IMR-90 (cell line): ENCODE measurements at regions not wholly inside any gene's neighbourhood (a gene's known extent, or its start where the extent isn't known, plus 50 kb on each side); places are given as distances from the start of the nearest gene placed in this dataset.

Experiments
- ATAC-seq: fragments of 200-7000 bp; cut with Tn5 transposase; 2 replicates; pipeline ENCODE4 v1.9.1; 2020; ENCODE audit warnings: low read depth, mild to moderate bottlenecking, moderate library complexity
- BruUV-seq: library from RNA; stranded (reverse); fragments of 400-500 nt; replicated peaks from 2 replicates; lab custom pipeline; 2021; lab: Mats Ljungman, UMichigan
- CTCF ChIA-PET: fragments of 300-600 bp; formaldehyde crosslinking; extraction: SDS; loops from one replicate; lab custom pipeline; 2021; ENCODE audit warnings: antibody characterized with exemption; lab: Yijun Ruan, JAX
- POLR2A ChIA-PET: fragments of 300-600 bp; sonication (Branson Sonifier 250); formaldehyde crosslinking; loops from one replicate; lab custom pipeline; 2022; ENCODE audit warnings: antibody characterized with exemption; ENCODE audit not compliant: unreplicated experiment; lab: Charles Lee
- DNase-seq: peaks from one replicate; pipeline ENCODE4 v3.0.0; 2013
- H2AFZ ChIP-seq: replicated peaks from 2 replicates; pipeline ENCODE3; 2013; ENCODE audit warnings: low read length, mild to moderate bottlenecking; ENCODE audit not compliant: poor library complexity
- H2AK5ac ChIP-seq: 2 replicates; pipeline ENCODE4 v1.6.1; 2013; ENCODE audit warnings: low read depth, low read length, inconsistent platforms
- H2AK9ac ChIP-seq: replicated peaks from 2 replicates; pipeline ENCODE3; 2013; ENCODE audit warnings: mild to moderate bottlenecking, low read depth, low read length, moderate library complexity; ENCODE audit not compliant: poor library complexity
- H2BK120ac ChIP-seq: 2 replicates; pipeline ENCODE4 v1.6.1; 2013; ENCODE audit warnings: low read depth, low read length, inconsistent platforms
- H2BK15ac ChIP-seq: 3 replicates; pipeline ENCODE4 v1.6.1; 2013; ENCODE audit warnings: low read depth, low read length, inconsistent platforms
- H2BK20ac ChIP-seq: 2 replicates; pipeline ENCODE4 v1.6.1; 2013; ENCODE audit warnings: low read depth, mild to moderate bottlenecking, inconsistent platforms, low read length, moderate library complexity
- H2BK5ac ChIP-seq: 2 replicates; pipeline ENCODE4 v1.6.1; 2013; ENCODE audit warnings: mild to moderate bottlenecking, low read depth, low read length, inconsistent platforms; ENCODE audit not compliant: poor library complexity, severe bottlenecking
- H3K14ac ChIP-seq: replicated peaks from 2 replicates; pipeline ENCODE4 v1.6.1; 2013; ENCODE audit warnings: low read depth, low read length, inconsistent platforms
- H3K18ac ChIP-seq: 2 replicates; pipeline ENCODE4 v1.6.1; 2013; ENCODE audit warnings: low read depth, low read length, control low read depth
- H3K23ac ChIP-seq: 2 replicates; pipeline ENCODE4 v1.6.1; 2013; ENCODE audit warnings: low read depth, low read length, inconsistent platforms
- H3K27ac ChIP-seq: 2 replicates; pipeline ENCODE4 v1.5.1; 2013; ENCODE audit warnings: mild to moderate bottlenecking, control low read depth, low read length; ENCODE audit not compliant: insufficient read depth
- H3K27me3 ChIP-seq: 2 replicates; pipeline ENCODE4 v1.6.1; 2013; ENCODE audit warnings: low read length; ENCODE audit not compliant: control insufficient read depth, insufficient read depth
- H3K36me3 ChIP-seq: 2 replicates; pipeline ENCODE4 v1.6.1; 2013; ENCODE audit warnings: low read length, mixed read lengths; ENCODE audit not compliant: control insufficient read depth, insufficient read depth
- H3K4ac ChIP-seq: 2 replicates; pipeline ENCODE4 v1.6.1; 2013; ENCODE audit warnings: low read depth, low read length, inconsistent platforms
- H3K4me1 ChIP-seq: 2 replicates; pipeline ENCODE4 v1.6.1; 2013; ENCODE audit warnings: low read length, mixed read lengths; ENCODE audit not compliant: control insufficient read depth, insufficient read depth
- H3K4me2 ChIP-seq: 2 replicates; pipeline ENCODE4 v1.6.1; 2013; ENCODE audit warnings: low read depth, mild to moderate bottlenecking, control low read depth, low read length, moderate library complexity
- H3K4me3 ChIP-seq: 2 replicates; pipeline ENCODE4 v1.5.1; 2013; ENCODE audit warnings: low read depth, mild to moderate bottlenecking, control low read depth, low read length, moderate library complexity; ENCODE audit not compliant: insufficient read depth
- H3K56ac ChIP-seq: 2 replicates; pipeline ENCODE4 v1.6.1; 2013; ENCODE audit warnings: low read length, inconsistent platforms; ENCODE audit not compliant: insufficient read depth; ENCODE audit errors: extremely low read depth
- H3K79me1 ChIP-seq, 2 experiments: 2 replicates each; pipeline ENCODE4 v1.6.1; 2013; ENCODE audit warnings: low read length in 2 of 2, inconsistent platforms in 1 of 2, low read depth in 1 of 2
- H3K9ac ChIP-seq: 2 replicates; pipeline ENCODE4 v1.6.1; 2013; ENCODE audit warnings: low read depth, low read length, control low read depth
- H3K9me1 ChIP-seq: 2 replicates; pipeline ENCODE4 v1.6.1; 2013; ENCODE audit warnings: low read length, inconsistent platforms; ENCODE audit not compliant: insufficient read depth
- H3K9me3 ChIP-seq: 2 replicates; pipeline ENCODE4 v1.6.1; 2013; ENCODE audit warnings: low read length; ENCODE audit not compliant: control insufficient read depth, insufficient read depth
- H4K20me1 ChIP-seq: 2 replicates; pipeline ENCODE4 v1.6.1; 2013; ENCODE audit warnings: low read length, inconsistent platforms; ENCODE audit not compliant: insufficient read depth
- H4K5ac ChIP-seq: 2 replicates; pipeline ENCODE4 v1.6.1; 2013; ENCODE audit warnings: mild to moderate bottlenecking, low read depth, low read length, control low read depth
- H4K8ac ChIP-seq, 2 experiments: 2 replicates each; pipeline ENCODE4 v1.6.1; 2013; ENCODE audit warnings: low read depth in 2 of 2, low read length in 2 of 2, control low read depth in 1 of 2, inconsistent platforms in 1 of 2
- H4K91ac ChIP-seq: 2 replicates; pipeline ENCODE4 v1.6.1; 2013; ENCODE audit warnings: low read depth, low read length, inconsistent platforms; ENCODE audit not compliant: insufficient read depth
- BHLHE40 ChIP-seq: fragments of 150-350 bp; IDR thresholded peaks from 2 replicates; pipeline ENCODE4 v1.6.1; 2016; ENCODE audit warnings: mild to moderate bottlenecking, low read depth, low read length
- CEBPB ChIP-seq: IDR thresholded peaks from 2 replicates; pipeline ENCODE4 v1.6.1; 2012; ENCODE audit warnings: low read depth, low read length, improper control_type of control experiment
- CHD1 ChIP-seq: IDR thresholded peaks from 2 replicates; pipeline ENCODE4 v1.6.1; 2012; ENCODE audit warnings: low read depth, low read length, improper control_type of control experiment
- FOS ChIP-seq: fragments of 150-350 bp; IDR thresholded peaks from 2 replicates; pipeline ENCODE4 v1.6.1; 2016; ENCODE audit warnings: low read depth, low read length
- MAFK ChIP-seq: IDR thresholded peaks from 2 replicates; pipeline ENCODE4 v1.6.1; 2012; ENCODE audit warnings: low read depth, low read length, improper control_type of control experiment
- MAZ ChIP-seq: IDR thresholded peaks from 2 replicates; pipeline ENCODE4 v1.6.1; 2012; ENCODE audit warnings: low read depth, mild to moderate bottlenecking, low read length, improper control_type of control experiment, moderate library complexity, borderline replicate concordance
- MXI1 ChIP-seq: IDR thresholded peaks from 2 replicates; pipeline ENCODE4 v1.6.1; 2012; ENCODE audit warnings: low read depth, mild to moderate bottlenecking, low read length, moderate library complexity, borderline replicate concordance
- POLR2A ChIP-seq: IDR thresholded peaks from 2 replicates; pipeline ENCODE4 v1.6.1; 2012; ENCODE audit warnings: mild to moderate bottlenecking, low read depth, low read length
- RAD21 ChIP-seq: IDR thresholded peaks from 2 replicates; pipeline ENCODE4 v1.6.1; 2012; ENCODE audit warnings: low read length, improper control_type of control experiment
- RFX5 ChIP-seq: IDR thresholded peaks from 2 replicates; pipeline ENCODE4 v1.8.0; 2012; ENCODE audit warnings: low read depth, mild to moderate bottlenecking, low read length, moderate library complexity
- SMC3 ChIP-seq: fragments of 150-350 bp; IDR thresholded peaks from 2 replicates; pipeline ENCODE4 v1.6.1; 2016; ENCODE audit warnings: low read depth, mild to moderate bottlenecking, antibody characterized with exemption, low read length, moderate library complexity
- WGBS, 2 experiments: methylation state at CpG; one replicate each; pipeline versions ENCODE4 v1.1.5 to v1.1.7; 2013; ENCODE audit warnings: missing lambda C conversion rate in 2 of 2; ENCODE audit not compliant: insufficient read length in 1 of 2; ENCODE audit errors: extremely low coverage in 2 of 2; 5-methylcytosine and 5-hydroxymethylcytosine counted together
- dilution Hi-C: fragments of 300-500 bp; cut with HindIII; formaldehyde crosslinking; loops from one replicate; pipeline ENCODE4 v1.14.3; 2018; ENCODE audit warnings: low sequenced_read_pairs; ENCODE audit not compliant: unreplicated experiment
- in situ Hi-C: fragments of 300-500 bp; cut with MboI; formaldehyde crosslinking; loops from 3 replicates; pipeline ENCODE4 v1.14.3; 2019; ENCODE audit warnings: low sequenced_read_pairs, inconsistent platforms, mixed read lengths
- intact Hi-C: fragments of 100-400 bp; cut with micrococcal nuclease; formaldehyde crosslinking; loops from 2 replicates; pipeline ENCODE4 v1.10.0; 2022
- TF ChIP-seq, protein P1 (sequence below): conservative IDR thresholded peaks from 2 replicates; pipeline ENCODE4 v1.5.1; 2012; ENCODE audit warnings: mild to moderate bottlenecking, low read depth, low read length, improper control_type of control experiment
- TF ChIP-seq, protein P2 (sequence below): fragments of 150-350 bp; IDR thresholded peaks from 2 replicates; pipeline ENCODE4 v1.6.1; 2017; ENCODE audit warnings: mild to moderate bottlenecking, antibody characterized with exemption, low read length, low read depth
- TF ChIP-seq, protein P3 (sequence below): fragments of 150-350 bp; IDR thresholded peaks from 2 replicates; pipeline ENCODE4 v1.6.1; 2016; ENCODE audit warnings: low read depth, mild to moderate bottlenecking, low read length, moderate library complexity, borderline replicate concordance

DNA sequence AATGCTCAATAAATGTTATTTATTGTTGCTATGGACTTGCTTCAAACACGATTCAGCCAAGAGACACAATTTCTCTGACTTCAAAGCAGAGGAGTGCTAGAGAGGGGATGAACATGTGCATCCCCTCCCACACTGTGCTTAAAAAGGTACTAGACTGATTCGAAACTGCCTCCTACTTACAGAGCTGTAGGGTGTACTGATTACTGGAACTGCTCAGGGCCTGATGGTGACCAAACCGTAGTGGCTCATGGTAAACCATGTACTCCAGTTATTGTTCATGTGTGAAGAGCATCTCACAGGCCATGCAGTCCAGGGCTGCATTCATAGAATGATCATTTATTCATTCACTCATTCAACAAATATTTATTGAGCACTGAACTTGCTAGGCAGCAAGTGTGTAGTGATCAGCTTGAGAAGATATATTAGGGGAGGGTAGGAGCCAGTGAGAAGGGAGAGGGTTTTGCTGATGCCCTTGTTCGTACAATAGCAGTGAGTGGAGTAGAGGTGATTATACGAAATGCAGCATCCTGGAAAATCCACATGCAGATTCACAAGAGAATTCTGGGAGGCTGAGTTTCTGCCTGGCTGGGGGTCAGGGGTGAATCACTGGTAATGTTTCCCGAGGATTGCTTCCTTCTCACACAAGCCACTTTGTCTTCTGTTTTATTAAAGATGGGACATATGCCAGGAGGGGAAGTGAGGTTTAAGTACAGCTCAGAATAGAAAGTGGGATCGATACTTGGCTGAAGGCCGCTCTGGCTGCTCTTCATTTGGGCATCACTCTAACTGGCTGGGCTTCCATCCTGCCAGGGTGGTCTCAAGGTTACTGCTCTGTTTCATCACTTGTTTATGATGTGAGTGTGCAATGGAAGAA lies 245.4 kb downstream of the RAD51AP2 start:
- no peaks in the 10 kb centered on the region for H3K79me1 ChIP-seq
- no peak overlapping the region for H4K91ac ChIP-seq
- no peak overlapping the region for H3K4ac ChIP-seq
- H3K9ac ChIP-seq = no peak overlapping the region
- H3K27ac ChIP-seq = no peak overlapping the region
- no peaks in the 10 kb centered on the region for H3K36me3 ChIP-seq
- H2BK15ac ChIP-seq = no peak overlapping the region
- H2BK5ac ChIP-seq = no peak overlapping the region
- dilution Hi-C loops = no loop called here
- H3K9me1 ChIP-seq = no peaks in the 10 kb centered on the region
- CTCF ChIA-PET = no interaction called here
- H3K18ac ChIP-seq = no peak overlapping the region
- no peaks in the 10 kb centered on the region for H3K27me3 ChIP-seq
- H3K14ac ChIP-seq = no peak overlapping the region
- no peak overlapping the region for H4K8ac ChIP-seq
- H4K5ac ChIP-seq = no peak overlapping the region
- no peak overlapping the region for H2AK9ac ChIP-seq
- ATAC-seq (no peak), DNase-seq (no peak)
- POLR2A ChIA-PET = no interaction called here
- H2AK5ac ChIP-seq = no peak overlapping the region
- no peaks in the 10 kb centered on the region for H3K4me1 ChIP-seq
- intact Hi-C loops = no loop called here
- no peak overlapping the region for H3K56ac ChIP-seq
- TF ChIP-seq MAFK = no peak
- TF ChIP-seq, protein P1, sequence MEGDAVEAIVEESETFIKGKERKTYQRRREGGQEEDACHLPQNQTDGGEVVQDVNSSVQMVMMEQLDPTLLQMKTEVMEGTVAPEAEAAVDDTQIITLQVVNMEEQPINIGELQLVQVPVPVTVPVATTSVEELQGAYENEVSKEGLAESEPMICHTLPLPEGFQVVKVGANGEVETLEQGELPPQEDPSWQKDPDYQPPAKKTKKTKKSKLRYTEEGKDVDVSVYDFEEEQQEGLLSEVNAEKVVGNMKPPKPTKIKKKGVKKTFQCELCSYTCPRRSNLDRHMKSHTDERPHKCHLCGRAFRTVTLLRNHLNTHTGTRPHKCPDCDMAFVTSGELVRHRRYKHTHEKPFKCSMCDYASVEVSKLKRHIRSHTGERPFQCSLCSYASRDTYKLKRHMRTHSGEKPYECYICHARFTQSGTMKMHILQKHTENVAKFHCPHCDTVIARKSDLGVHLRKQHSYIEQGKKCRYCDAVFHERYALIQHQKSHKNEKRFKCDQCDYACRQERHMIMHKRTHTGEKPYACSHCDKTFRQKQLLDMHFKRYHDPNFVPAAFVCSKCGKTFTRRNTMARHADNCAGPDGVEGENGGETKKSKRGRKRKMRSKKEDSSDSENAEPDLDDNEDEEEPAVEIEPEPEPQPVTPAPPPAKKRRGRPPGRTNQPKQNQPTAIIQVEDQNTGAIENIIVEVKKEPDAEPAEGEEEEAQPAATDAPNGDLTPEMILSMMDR = no peak
- no peak for TF ChIP-seq FOS
- TF ChIP-seq RFX5 = no peak
- no peak for TF ChIP-seq RAD21
- no peak for TF ChIP-seq MAZ
- TF ChIP-seq MXI1 = no peak
- TF ChIP-seq POLR2A = no peak
- TF ChIP-seq, protein P2, sequence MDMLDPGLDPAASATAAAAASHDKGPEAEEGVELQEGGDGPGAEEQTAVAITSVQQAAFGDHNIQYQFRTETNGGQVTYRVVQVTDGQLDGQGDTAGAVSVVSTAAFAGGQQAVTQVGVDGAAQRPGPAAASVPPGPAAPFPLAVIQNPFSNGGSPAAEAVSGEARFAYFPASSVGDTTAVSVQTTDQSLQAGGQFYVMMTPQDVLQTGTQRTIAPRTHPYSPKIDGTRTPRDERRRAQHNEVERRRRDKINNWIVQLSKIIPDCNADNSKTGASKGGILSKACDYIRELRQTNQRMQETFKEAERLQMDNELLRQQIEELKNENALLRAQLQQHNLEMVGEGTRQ = no peak
- no peak for TF ChIP-seq CEBPB
- no peak for TF ChIP-seq SMC3
- no peak for TF ChIP-seq CHD1
- no peak for TF ChIP-seq BHLHE40
- TF ChIP-seq, protein P3, sequence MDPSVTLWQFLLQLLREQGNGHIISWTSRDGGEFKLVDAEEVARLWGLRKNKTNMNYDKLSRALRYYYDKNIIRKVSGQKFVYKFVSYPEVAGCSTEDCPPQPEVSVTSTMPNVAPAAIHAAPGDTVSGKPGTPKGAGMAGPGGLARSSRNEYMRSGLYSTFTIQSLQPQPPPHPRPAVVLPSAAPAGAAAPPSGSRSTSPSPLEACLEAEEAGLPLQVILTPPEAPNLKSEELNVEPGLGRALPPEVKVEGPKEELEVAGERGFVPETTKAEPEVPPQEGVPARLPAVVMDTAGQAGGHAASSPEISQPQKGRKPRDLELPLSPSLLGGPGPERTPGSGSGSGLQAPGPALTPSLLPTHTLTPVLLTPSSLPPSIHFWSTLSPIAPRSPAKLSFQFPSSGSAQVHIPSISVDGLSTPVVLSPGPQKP = no peak
- no peak overlapping the region for H3K23ac ChIP-seq
- H4K20me1 ChIP-seq = no peaks in the 10 kb centered on the region
- WGBS, 2 experiments = no CpG with 5 or more reads among the region's 8 CpGs
- no peak overlapping the region for H2BK20ac ChIP-seq
- no peak overlapping the region for H3K4me3 ChIP-seq
- no peaks in the 10 kb centered on the region for H3K9me3 ChIP-seq
- H2AFZ ChIP-seq = no peak overlapping the region
- no peak overlapping the region for H3K4me2 ChIP-seq
- H2BK120ac ChIP-seq = no peak overlapping the region
- in situ Hi-C loops = no loop called here
- no TSS peak for BruUV-seq
